ENCODE measurements at regions not wholly inside any gene's neighbourhood (a gene's known extent, or its start where the extent isn't known, plus 50 kb on each side); places are given as distances from the start of the nearest gene placed in this dataset.

DNA sequence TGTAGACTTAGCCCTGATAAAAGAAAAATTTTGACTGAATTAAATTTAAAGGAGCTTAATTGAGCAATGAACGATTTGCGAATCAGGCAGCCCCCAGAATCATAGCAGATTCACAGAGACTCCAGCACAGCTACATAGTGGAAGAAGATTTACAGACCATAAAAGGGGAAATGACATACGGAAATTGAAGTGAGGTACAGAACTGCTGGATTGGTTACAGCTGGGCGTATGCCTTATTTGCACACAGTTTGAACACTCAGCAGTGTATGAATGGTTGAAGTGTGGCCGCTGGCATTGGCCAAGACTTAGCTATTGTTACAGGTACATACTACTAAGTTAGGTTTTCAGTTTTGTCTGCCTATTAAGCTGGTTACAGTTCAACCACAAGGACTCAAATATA, 433.5 kb upstream of the CELF2 start:
- Mint-ChIP-seq H3K4me1 (no peaks in the 10 kb centered on the region), H3K27me3 (no peaks in the 10 kb centered on the region), H3K9me3 (peaks cover 0 to 2% (median 0%) of the 10 kb centered on the region in 7 donors), H3K4me3 (no peak overlapping the region), H3K36me3 (no peaks in the 10 kb centered on the region), H3K27ac (no peak overlapping the region)
- ATAC-seq (ENCODE audit: low read depth in 2 of 2) (no peak), DNase-seq (no peak)
- Histone ChIP-seq H3K27me3 (ENCODE audit: control insufficient read depth, insufficient read depth, low read length) (peaks cover 1% of the 10 kb centered on the region), H3K4me3 (ENCODE audit: low read depth, low read length) (no peak overlapping the region), H3K27ac (ENCODE audit: insufficient read depth, low read length, poor library complexity, severe bottlenecking) (no peak overlapping the region), H3K36me3 (ENCODE audit: control insufficient read depth, insufficient read depth, low read length) (no peaks in the 10 kb centered on the region), H3K9me3 (ENCODE audit: control insufficient read depth in 2 of 2, low read length in 2 of 2) (no peaks in the 10 kb centered on the region), H3K4me1 (ENCODE audit: control insufficient read depth, insufficient read depth, low read length, poor library complexity, severe bottlenecking) (no peaks in the 10 kb centered on the region)

DNA sequence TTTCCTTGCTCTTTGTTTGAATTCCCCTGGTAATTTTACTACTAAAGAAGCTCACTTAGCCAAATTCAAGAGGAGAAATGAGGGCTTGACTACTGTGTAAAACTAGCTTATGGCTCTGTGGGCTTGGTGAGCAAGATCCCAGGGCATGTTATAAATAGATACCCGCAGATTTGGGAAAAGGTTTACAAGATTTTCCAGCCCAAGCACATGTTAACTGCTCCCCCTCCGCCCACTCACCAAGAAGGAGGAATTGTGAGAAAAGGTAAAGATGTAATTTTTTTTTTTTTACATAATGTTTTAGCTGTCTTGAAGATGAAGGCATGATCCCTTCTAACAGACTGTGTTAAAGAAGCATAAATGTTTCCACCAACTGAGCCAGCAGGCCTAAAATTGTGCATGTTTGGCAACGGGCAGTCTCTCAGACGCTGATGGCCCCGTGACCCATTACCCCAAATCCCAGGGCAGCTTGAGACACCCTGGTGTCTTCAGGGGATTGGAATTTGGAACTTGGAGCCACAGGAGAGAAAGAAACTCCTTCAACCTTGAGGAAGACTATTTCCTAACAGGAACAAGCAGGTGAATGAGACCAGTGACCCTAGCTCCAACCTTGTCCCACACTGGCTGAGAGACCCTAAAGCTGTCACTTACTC, 429.8 kb upstream of the CELF2 start:
- Mint-ChIP-seq H3K4me1 (no peaks in the 10 kb centered on the region), H3K27me3 (no peaks in the 10 kb centered on the region), H3K9me3 (peaks cover 0 to 2% (median 0%) of the 10 kb centered on the region in 7 donors), H3K4me3 (no peak overlapping the region), H3K36me3 (no peaks in the 10 kb centered on the region), H3K27ac (no peak overlapping the region)
- peaks cover 3% of the 10 kb centered on the region for H3K27me3 ChIP-seq (ENCODE audit: control insufficient read depth, insufficient read depth, low read length)
- H3K4me3 ChIP-seq (ENCODE audit: low read depth, low read length) = no peak overlapping the region
- ATAC-seq (ENCODE audit: low read depth in 2 of 2) (no peak), DNase-seq (no peak)
- H3K4me1 ChIP-seq (ENCODE audit: control insufficient read depth, insufficient read depth, low read length, poor library complexity, severe bottlenecking) = no peaks in the 10 kb centered on the region
- H3K9me3 ChIP-seq (ENCODE audit: control insufficient read depth in 2 of 2, low read length in 2 of 2) = no peaks in the 10 kb centered on the region
- no peak overlapping the region for H3K27ac ChIP-seq (ENCODE audit: insufficient read depth, low read length, poor library complexity, severe bottlenecking)
- no peaks in the 10 kb centered on the region for H3K36me3 ChIP-seq (ENCODE audit: control insufficient read depth, insufficient read depth, low read length)

DNA sequence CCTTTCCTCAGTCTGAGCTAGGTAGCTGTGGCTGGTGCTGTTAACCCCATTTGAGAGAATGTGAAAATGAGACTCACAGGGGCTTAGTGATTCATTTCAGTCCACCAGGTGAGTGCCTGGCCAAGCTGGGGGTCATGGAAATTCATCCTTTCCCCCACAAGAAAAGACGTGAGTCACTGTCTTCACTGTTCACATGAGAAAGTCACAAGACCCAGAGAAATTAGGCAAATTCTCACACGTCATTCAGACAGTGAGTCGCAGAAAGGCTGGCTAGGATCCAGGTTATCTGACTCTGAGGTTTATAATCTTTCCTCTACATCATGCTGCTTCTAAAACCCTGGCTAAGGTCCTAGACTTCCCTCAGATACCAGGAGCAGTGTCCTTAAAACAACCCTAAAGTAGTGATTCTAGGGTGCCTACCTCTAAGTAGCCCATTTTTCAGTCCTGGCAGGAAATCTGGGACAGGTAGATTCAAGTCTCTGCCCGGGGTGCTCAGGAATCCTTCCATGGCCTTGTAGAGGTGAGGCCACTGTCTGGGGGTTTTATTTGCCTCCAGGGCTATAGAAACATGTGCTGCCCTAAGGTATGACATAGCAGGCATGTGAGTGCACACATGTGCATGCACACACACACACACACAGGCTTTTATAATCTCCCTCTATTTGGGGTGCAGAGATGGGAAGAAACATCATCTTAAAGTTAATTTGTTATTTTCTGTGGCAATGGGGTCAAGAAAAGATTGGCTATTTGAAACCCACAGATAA, 427.9 kb upstream of the CELF2 start:
- H3K27ac Mint-ChIP-seq = no peak overlapping the region
- no peak overlapping the region for H3K4me3 Mint-ChIP-seq
- Histone ChIP-seq H3K36me3 (ENCODE audit: control insufficient read depth, insufficient read depth, low read length) (no peaks in the 10 kb centered on the region), H3K4me1 (ENCODE audit: control insufficient read depth, insufficient read depth, low read length, poor library complexity, severe bottlenecking) (no peaks in the 10 kb centered on the region), H3K4me3 (ENCODE audit: low read depth, low read length) (no peak overlapping the region), H3K27ac (ENCODE audit: insufficient read depth, low read length, poor library complexity, severe bottlenecking) (no peak overlapping the region), H3K27me3 (ENCODE audit: control insufficient read depth, insufficient read depth, low read length) (peaks cover 3% of the 10 kb centered on the region), H3K9me3 (ENCODE audit: control insufficient read depth in 2 of 2, low read length in 2 of 2) (no peaks in the 10 kb centered on the region)
- H3K4me1 Mint-ChIP-seq = no peaks in the 10 kb centered on the region
- H3K36me3 Mint-ChIP-seq = no peaks in the 10 kb centered on the region
- DNase-seq = no peak
- peaks cover 0 to 3% (median 0%) of the 10 kb centered on the region in 7 donors for H3K9me3 Mint-ChIP-seq
- H3K27me3 Mint-ChIP-seq = no peaks in the 10 kb centered on the region
- no peak for ATAC-seq (ENCODE audit: low read depth in 2 of 2)

DNA sequence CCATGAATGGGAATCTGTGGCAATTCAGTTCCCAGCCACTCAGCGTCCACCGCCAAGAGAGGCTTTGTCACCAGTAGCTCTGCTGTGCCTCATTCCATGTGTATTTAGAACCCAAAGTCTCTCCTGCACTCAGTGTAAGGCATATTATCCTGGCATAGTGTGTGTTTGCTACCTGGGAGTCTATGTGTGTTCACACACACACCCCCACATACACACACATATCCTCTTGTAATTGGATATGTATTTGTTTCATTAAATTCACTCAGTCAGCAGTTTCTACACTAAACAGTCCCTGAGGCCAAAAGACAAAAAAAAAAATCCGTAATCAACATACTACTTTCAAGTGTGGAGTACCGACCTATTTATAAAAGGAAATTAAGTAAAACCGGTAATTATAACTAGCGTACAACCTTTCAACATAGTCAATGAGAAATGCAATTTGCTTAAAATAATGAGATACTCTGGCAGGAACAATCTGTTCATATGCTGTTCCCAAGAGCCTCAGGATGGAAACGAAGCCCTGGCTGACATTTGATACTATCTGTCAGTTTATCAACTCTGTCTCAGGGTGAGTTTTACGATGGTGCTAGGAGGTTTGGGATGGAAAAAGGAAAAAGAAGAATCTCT, 425.8 kb upstream of the CELF2 start:
- Histone ChIP-seq H3K4me3 (ENCODE audit: low read depth, low read length) (no peak overlapping the region), H3K27ac (ENCODE audit: insufficient read depth, low read length, poor library complexity, severe bottlenecking) (no peak overlapping the region), H3K36me3 (ENCODE audit: control insufficient read depth, insufficient read depth, low read length) (no peaks in the 10 kb centered on the region), H3K27me3 (ENCODE audit: control insufficient read depth, insufficient read depth, low read length) (peaks cover 3% of the 10 kb centered on the region), H3K4me1 (ENCODE audit: control insufficient read depth, insufficient read depth, low read length, poor library complexity, severe bottlenecking) (no peaks in the 10 kb centered on the region), H3K9me3 (ENCODE audit: control insufficient read depth in 2 of 2, low read length in 2 of 2) (no peaks in the 10 kb centered on the region)
- no peaks in the 10 kb centered on the region for H3K4me1 Mint-ChIP-seq
- H3K4me3 Mint-ChIP-seq = no peak overlapping the region
- DNase-seq (no peak), ATAC-seq (ENCODE audit: low read depth in 2 of 2) (no peak)
- H3K36me3 Mint-ChIP-seq = no peaks in the 10 kb centered on the region
- peaks cover 0 to 8% (median 0%) of the 10 kb centered on the region in 7 donors for H3K9me3 Mint-ChIP-seq
- no peak overlapping the region for H3K27ac Mint-ChIP-seq
- no peaks in the 10 kb centered on the region for H3K27me3 Mint-ChIP-seq

DNA sequence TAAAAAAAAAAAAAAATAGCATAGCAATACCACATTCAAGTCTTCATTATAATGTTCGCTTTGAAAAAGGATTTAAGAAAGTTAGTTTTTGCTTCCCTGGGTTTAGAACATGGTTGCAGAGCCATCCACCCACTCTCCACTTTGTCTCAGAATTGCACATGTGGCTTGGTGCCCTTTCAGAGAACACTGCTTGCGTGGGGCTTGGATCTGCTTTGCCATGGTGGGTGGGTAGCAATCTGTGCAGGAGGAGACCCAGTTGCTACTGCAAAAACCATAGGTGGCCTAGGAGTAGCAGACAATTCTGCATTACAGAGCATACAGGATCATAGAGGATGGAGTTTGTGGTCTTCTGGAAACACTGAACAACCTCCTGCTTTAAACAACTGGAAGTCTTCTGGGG, 421.4 kb upstream of the CELF2 start:
- ATAC-seq (ENCODE audit: low read depth in 2 of 2) (no peak), DNase-seq (no peak)
- no peak overlapping the region for H3K4me3 ChIP-seq (ENCODE audit: low read depth, low read length)
- peaks cover 9% of the 10 kb centered on the region for H3K27me3 Mint-ChIP-seq
- H3K36me3 Mint-ChIP-seq = no peaks in the 10 kb centered on the region
- no peaks in the 10 kb centered on the region for H3K27me3 ChIP-seq (ENCODE audit: control insufficient read depth, insufficient read depth, low read length)
- no peaks in the 10 kb centered on the region for H3K9me3 ChIP-seq (ENCODE audit: control insufficient read depth in 2 of 2, low read length in 2 of 2)
- H3K4me1 Mint-ChIP-seq = no peaks in the 10 kb centered on the region
- no peak overlapping the region for H3K27ac Mint-ChIP-seq
- H3K27ac ChIP-seq (ENCODE audit: insufficient read depth, low read length, poor library complexity, severe bottlenecking) = no peak overlapping the region
- H3K9me3 Mint-ChIP-seq = peaks cover 0 to 8% (median 0%) of the 10 kb centered on the region in 7 donors
- H3K4me1 ChIP-seq (ENCODE audit: control insufficient read depth, insufficient read depth, low read length, poor library complexity, severe bottlenecking) = no peaks in the 10 kb centered on the region
- H3K36me3 ChIP-seq (ENCODE audit: control insufficient read depth, insufficient read depth, low read length) = no peaks in the 10 kb centered on the region
- no peak overlapping the region for H3K4me3 Mint-ChIP-seq

DNA sequence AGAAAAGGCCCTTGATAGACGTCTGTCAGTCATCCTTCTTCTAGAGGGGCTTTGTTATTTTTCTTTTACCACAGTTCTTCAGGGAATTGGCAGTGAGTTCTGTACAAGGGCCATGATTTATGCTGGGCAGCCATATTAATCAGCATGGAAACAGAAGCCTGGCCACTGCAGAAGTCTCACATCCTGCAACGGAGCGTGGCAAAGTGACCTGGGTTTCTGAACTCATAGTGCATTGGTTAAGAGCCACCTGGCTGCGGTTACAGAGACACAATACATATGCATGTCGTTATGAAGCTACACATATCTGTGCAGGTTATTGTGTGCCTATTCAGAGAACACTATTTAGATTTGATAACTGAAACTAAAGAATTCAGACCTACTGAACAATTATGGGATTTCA, 419.4 kb upstream of the CELF2 start:
- ATAC-seq (ENCODE audit: low read depth in 2 of 2) = no peak

DNA sequence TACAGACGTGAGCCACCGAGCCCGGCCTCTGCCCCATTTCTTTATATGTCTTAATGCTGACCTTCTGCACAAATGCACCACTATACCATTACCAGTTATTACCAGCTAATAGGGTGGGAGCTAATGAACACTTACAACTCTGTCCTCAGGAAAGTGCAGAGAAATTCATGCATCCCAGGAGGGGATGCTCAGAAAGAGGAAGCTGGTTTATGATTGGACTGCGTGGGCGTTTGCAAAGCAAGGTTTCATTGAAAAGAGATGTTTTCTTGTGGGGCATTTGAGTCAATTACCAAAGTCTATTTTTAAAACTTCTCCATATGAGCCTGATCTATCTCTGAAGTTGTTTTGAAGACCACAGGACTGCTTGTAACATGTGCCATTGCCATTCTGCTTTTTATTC, 417.7 kb upstream of the CELF2 start:
- Histone ChIP-seq H3K27ac (ENCODE audit: insufficient read depth, low read length, poor library complexity, severe bottlenecking) (no peak overlapping the region), H3K27me3 (ENCODE audit: control insufficient read depth, insufficient read depth, low read length) (no peaks in the 10 kb centered on the region), H3K9me3 (ENCODE audit: control insufficient read depth in 2 of 2, low read length in 2 of 2) (no peaks in the 10 kb centered on the region), H3K36me3 (ENCODE audit: control insufficient read depth, insufficient read depth, low read length) (no peaks in the 10 kb centered on the region), H3K4me3 (ENCODE audit: low read depth, low read length) (no peak overlapping the region), H3K4me1 (ENCODE audit: control insufficient read depth, insufficient read depth, low read length, poor library complexity, severe bottlenecking) (no peaks in the 10 kb centered on the region)
- peaks cover 0 to 3% (median 0%) of the 10 kb centered on the region in 7 donors for H3K9me3 Mint-ChIP-seq
- ATAC-seq (ENCODE audit: low read depth in 2 of 2) (no peak), DNase-seq (no peak)
- peaks cover 9% of the 10 kb centered on the region for H3K27me3 Mint-ChIP-seq
- H3K36me3 Mint-ChIP-seq = no peaks in the 10 kb centered on the region
- no peak overlapping the region for H3K27ac Mint-ChIP-seq
- H3K4me1 Mint-ChIP-seq = no peaks in the 10 kb centered on the region
- H3K4me3 Mint-ChIP-seq = no peak overlapping the region

More for the DNA sequence above, 419.4 kb upstream of the CELF2 start:
- DNase-seq = no peak
- Histone ChIP-seq H3K27me3 (ENCODE audit: control insufficient read depth, insufficient read depth, low read length) (no peaks in the 10 kb centered on the region), H3K4me1 (ENCODE audit: control insufficient read depth, insufficient read depth, low read length, poor library complexity, severe bottlenecking) (no peaks in the 10 kb centered on the region), H3K9me3 (ENCODE audit: control insufficient read depth in 2 of 2, low read length in 2 of 2) (no peaks in the 10 kb centered on the region), H3K36me3 (ENCODE audit: control insufficient read depth, insufficient read depth, low read length) (no peaks in the 10 kb centered on the region), H3K4me3 (ENCODE audit: low read depth, low read length) (no peak overlapping the region), H3K27ac (ENCODE audit: insufficient read depth, low read length, poor library complexity, severe bottlenecking) (no peak overlapping the region)
- Mint-ChIP-seq H3K27ac (no peak overlapping the region), H3K4me3 (no peak overlapping the region), H3K36me3 (no peaks in the 10 kb centered on the region), H3K4me1 (no peaks in the 10 kb centered on the region), H3K27me3 (peaks cover 9% of the 10 kb centered on the region), H3K9me3 (peaks cover 0 to 8% (median 0%) of the 10 kb centered on the region in 7 donors)
